GM23338 (cell line): ENCODE measurements at regions not wholly inside any gene's neighbourhood (a gene's known extent, or its start where the extent isn't known, plus 50 kb on each side); places are given as distances from the start of the nearest gene placed in this dataset.

Experiments
- ATAC-seq: fragments of 200-7000 bp; cut with Tn5 transposase; 3 replicates; pipeline ENCODE4 v1.9.1; 2020
- DNase-seq: peaks from one replicate; pipeline ENCODE4 v3.0.0-alpha.2; 2015; ENCODE audit warnings: low spot score
- H2AFZ ChIP-seq: fragments of 200-600 bp; sonication (generic); 2 replicates; pipeline ENCODE4 v1.8.0; 2016; ENCODE audit warnings: antibody characterized with exemption, mild to moderate bottlenecking, moderate library complexity
- H3F3A ChIP-seq: fragments of 200-600 bp; sonication (generic); replicated peaks from 2 replicates; pipeline ENCODE4 v1.8.0; 2017; ENCODE audit warnings: antibody characterized with exemption, mixed run types, low read depth
- H3K27ac ChIP-seq: fragments of 200-600 bp; sonication (generic); 2 replicates; pipeline ENCODE4 v1.6.1; 2016; ENCODE audit warnings: low read depth
- H3K27me3 ChIP-seq: fragments of 200-600 bp; sonication (generic); 2 replicates; pipeline ENCODE4 v1.8.0; 2016; ENCODE audit warnings: mild to moderate bottlenecking, mixed run types, moderate library complexity; ENCODE audit not compliant: insufficient read depth
- H3K36me3 ChIP-seq: fragments of 200-600 bp; sonication (generic); 2 replicates; pipeline ENCODE4 v1.8.0; 2016; ENCODE audit warnings: mild to moderate bottlenecking; ENCODE audit not compliant: insufficient read depth
- H3K4me1 ChIP-seq: fragments of 200-600 bp; sonication (generic); 2 replicates; pipeline ENCODE4 v1.8.0; 2016; ENCODE audit warnings: mild to moderate bottlenecking, moderate library complexity; ENCODE audit not compliant: insufficient read depth
- H3K4me2 ChIP-seq: fragments of 200-600 bp; sonication (generic); 2 replicates; pipeline ENCODE4 v1.7.1; 2017; ENCODE audit warnings: mixed run types
- H3K4me3 ChIP-seq: fragments of 200-600 bp; sonication (generic); 2 replicates; pipeline ENCODE4 v1.6.1; 2016; ENCODE audit warnings: mixed run types
- H3K79me2 ChIP-seq: fragments of 200-600 bp; sonication (generic); replicated peaks from 2 replicates; pipeline ENCODE4 v1.8.0; 2017; ENCODE audit warnings: mild to moderate bottlenecking; ENCODE audit not compliant: insufficient read depth
- H3K9me2 ChIP-seq: fragments of 200-600 bp; sonication (generic); 2 replicates; pipeline ENCODE4 v1.8.0; 2017; ENCODE audit not compliant: insufficient read depth
- H4K20me1 ChIP-seq: fragments of 200-600 bp; sonication (generic); replicated peaks from 2 replicates; pipeline ENCODE4 v1.8.0; 2017; ENCODE audit warnings: mild to moderate bottlenecking; ENCODE audit not compliant: insufficient read depth
- H3K27ac Mint-ChIP-seq: 2 replicates; pipeline ENCODE4 v1.8.0; 2020; ENCODE audit warnings: inconsistent platforms, mild to moderate bottlenecking, moderate library complexity, mixed read lengths
- H3K27me3 Mint-ChIP-seq: 3 replicates; pipeline ENCODE4 v1.8.0; 2022; ENCODE audit warnings: low read depth, mild to moderate bottlenecking, moderate library complexity, mixed read lengths, inconsistent platforms; ENCODE audit not compliant: insufficient read depth, poor library complexity
- H3K36me3 Mint-ChIP-seq: 3 replicates; pipeline ENCODE4 v1.8.0; 2021; ENCODE audit warnings: low read depth, mild to moderate bottlenecking, inconsistent platforms, moderate library complexity, mixed read lengths
- H3K4me1 Mint-ChIP-seq: 3 replicates; pipeline ENCODE4 v1.8.0; 2020; ENCODE audit warnings: mild to moderate bottlenecking, inconsistent platforms, mixed read lengths
- H3K4me3 Mint-ChIP-seq: 3 replicates; pipeline ENCODE4 v1.8.0; 2021; ENCODE audit warnings: moderate library complexity, mild to moderate bottlenecking, inconsistent platforms, mixed read lengths
- H3K9me3 Mint-ChIP-seq: 3 replicates; pipeline ENCODE4 v1.8.0; 2020; ENCODE audit warnings: moderate library complexity, mild to moderate bottlenecking, inconsistent platforms, mixed read lengths
- CREB1 ChIP-seq: fragments of 250-450 bp; sonication (Bioruptor Pico); IDR thresholded peaks from 2 replicates; pipeline ENCODE4 v1.5.0; 2020; ENCODE audit warnings: low read depth, mild to moderate bottlenecking, moderate library complexity
- EZH2 ChIP-seq: fragments of 200-600 bp; sonication (generic); IDR thresholded peaks from one replicate; pipeline ENCODE4 v1.8.0; 2017; ENCODE audit warnings: antibody characterized with exemption, mild to moderate bottlenecking, low read depth; ENCODE audit not compliant: unreplicated experiment
- EZH2phosphoT487 ChIP-seq: fragments of 200-600 bp; sonication (generic); IDR thresholded peaks from one replicate; pipeline ENCODE4 v1.8.1; 2018; ENCODE audit warnings: antibody characterized with exemption; ENCODE audit not compliant: unreplicated experiment
- JUNB ChIP-seq: IDR thresholded peaks from one replicate; pipeline ENCODE4 v1.6.1; 2016; ENCODE audit warnings: antibody characterized with exemption; ENCODE audit not compliant: unreplicated experiment
- NANOG ChIP-seq: IDR thresholded peaks from 2 replicates; pipeline ENCODE4 v1.6.1; 2016; ENCODE audit warnings: antibody characterized with exemption, borderline replicate concordance
- POLR2AphosphoS5 ChIP-seq: IDR thresholded peaks from 2 replicates; pipeline ENCODE4 v1.6.1; 2016; ENCODE audit warnings: antibody characterized with exemption, low read depth
- STAT1 ChIP-seq: IDR thresholded peaks from one replicate; pipeline ENCODE4 v1.6.1; 2016; ENCODE audit warnings: antibody characterized with exemption; ENCODE audit not compliant: unreplicated experiment
- ZNF114 ChIP-seq: fragments of 250-450 bp; sonication (Bioruptor Pico); IDR thresholded peaks from 2 replicates; pipeline ENCODE4 v1.5.0; 2020; ENCODE audit warnings: mild to moderate bottlenecking, moderate library complexity
- ZNF331 ChIP-seq: fragments of 250-450 bp; sonication (Bioruptor Pico); IDR thresholded peaks from 2 replicates; pipeline ENCODE4 v1.5.0; 2020; ENCODE audit warnings: low read depth, mild to moderate bottlenecking, moderate library complexity
- TF ChIP-seq, protein P1 (sequence below): IDR thresholded peaks from 2 replicates; pipeline ENCODE4 v1.6.1; 2016; ENCODE audit warnings: antibody characterized with exemption
- TF ChIP-seq, protein P2 (sequence below): fragments of 250-450 bp; sonication (Bioruptor Pico); IDR thresholded peaks from 2 replicates; pipeline ENCODE4 v1.5.0; 2020; ENCODE audit warnings: mild to moderate bottlenecking, moderate library complexity
- TF ChIP-seq, protein P3 (sequence below), 2 experiments: fragments of 200-600 bp in 1 of 2; sonication (generic) in 1 of 2; conservative IDR thresholded peaks; 2 replicates each; pipeline versions ENCODE4 v1.5.1 to v1.6.1; 2016 to 2017; ENCODE audit warnings: antibody characterized with exemption in 2 of 2, low read depth in 2 of 2, mild to moderate bottlenecking in 2 of 2, moderate library complexity in 1 of 2
- TF ChIP-seq, protein P4 (sequence below): IDR thresholded peaks from one replicate; pipeline ENCODE4 v1.6.1; 2018; ENCODE audit warnings: antibody characterized with exemption; ENCODE audit not compliant: unreplicated experiment

DNA sequence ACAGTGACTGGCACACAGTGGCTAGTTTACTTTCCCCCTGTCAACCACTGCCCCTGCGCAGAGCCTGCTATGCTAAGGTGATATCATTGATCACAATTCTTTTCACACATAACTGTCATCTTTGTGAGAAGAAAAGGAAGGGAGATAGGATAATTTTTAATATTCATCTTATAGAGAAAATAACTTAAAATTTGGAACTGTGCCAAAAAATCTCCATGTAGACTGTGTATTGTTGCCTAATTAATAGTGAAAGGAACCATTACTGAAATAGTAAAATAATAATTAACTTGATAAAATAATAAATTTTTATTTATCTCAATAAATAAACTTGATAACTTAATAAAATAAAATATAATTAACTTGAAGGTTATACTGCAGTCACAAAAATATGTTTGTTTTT is 1069.4 kb downstream of the C4orf33 start:
- Histone ChIP-seq H3K9me2 (no peaks in the 10 kb centered on the region), H4K20me1 (no peaks in the 10 kb centered on the region), H3K4me1 (no peaks in the 10 kb centered on the region), H3K4me2 (no peak overlapping the region), H3K27me3 (no peaks in the 10 kb centered on the region), H3K4me3 (no peak overlapping the region), H3K36me3 (no peaks in the 10 kb centered on the region), H3K27ac (no peak overlapping the region), H2AFZ (no peak overlapping the region), H3K79me2 (no peaks in the 10 kb centered on the region), H3F3A (no peaks in the 10 kb centered on the region)
- peaks cover under 1% of the 10 kb centered on the region; the same call in 1 of the 3 replicates for H3K36me3 Mint-ChIP-seq
- ATAC-seq (no peak), DNase-seq (no peak)
- H3K27me3 Mint-ChIP-seq, result peaks cover 3% of the 10 kb centered on the region
- H3K27ac Mint-ChIP-seq, result no peak overlapping the region
- H3K4me1 Mint-ChIP-seq, result peaks cover 6% of the 10 kb centered on the region
- H3K9me3 Mint-ChIP-seq, result peaks cover 1% of the 10 kb centered on the region; the same call in 2 of the 3 replicates
- TF ChIP-seq CREB1 (CRISPR knock-in tag) (no peak), ZNF331 (CRISPR knock-in tag) (no peak), POLR2AphosphoS5 (no peak), NANOG (no peak), EZH2 (no peak), ZNF114 (CRISPR knock-in tag) (no peak), JUNB (no peak), STAT1 (no peak), EZH2phosphoT487 (no peak)
- TF ChIP-seq, protein P1, sequence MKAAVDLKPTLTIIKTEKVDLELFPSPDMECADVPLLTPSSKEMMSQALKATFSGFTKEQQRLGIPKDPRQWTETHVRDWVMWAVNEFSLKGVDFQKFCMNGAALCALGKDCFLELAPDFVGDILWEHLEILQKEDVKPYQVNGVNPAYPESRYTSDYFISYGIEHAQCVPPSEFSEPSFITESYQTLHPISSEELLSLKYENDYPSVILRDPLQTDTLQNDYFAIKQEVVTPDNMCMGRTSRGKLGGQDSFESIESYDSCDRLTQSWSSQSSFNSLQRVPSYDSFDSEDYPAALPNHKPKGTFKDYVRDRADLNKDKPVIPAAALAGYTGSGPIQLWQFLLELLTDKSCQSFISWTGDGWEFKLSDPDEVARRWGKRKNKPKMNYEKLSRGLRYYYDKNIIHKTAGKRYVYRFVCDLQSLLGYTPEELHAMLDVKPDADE, result no peak
- TF ChIP-seq, protein P2, sequence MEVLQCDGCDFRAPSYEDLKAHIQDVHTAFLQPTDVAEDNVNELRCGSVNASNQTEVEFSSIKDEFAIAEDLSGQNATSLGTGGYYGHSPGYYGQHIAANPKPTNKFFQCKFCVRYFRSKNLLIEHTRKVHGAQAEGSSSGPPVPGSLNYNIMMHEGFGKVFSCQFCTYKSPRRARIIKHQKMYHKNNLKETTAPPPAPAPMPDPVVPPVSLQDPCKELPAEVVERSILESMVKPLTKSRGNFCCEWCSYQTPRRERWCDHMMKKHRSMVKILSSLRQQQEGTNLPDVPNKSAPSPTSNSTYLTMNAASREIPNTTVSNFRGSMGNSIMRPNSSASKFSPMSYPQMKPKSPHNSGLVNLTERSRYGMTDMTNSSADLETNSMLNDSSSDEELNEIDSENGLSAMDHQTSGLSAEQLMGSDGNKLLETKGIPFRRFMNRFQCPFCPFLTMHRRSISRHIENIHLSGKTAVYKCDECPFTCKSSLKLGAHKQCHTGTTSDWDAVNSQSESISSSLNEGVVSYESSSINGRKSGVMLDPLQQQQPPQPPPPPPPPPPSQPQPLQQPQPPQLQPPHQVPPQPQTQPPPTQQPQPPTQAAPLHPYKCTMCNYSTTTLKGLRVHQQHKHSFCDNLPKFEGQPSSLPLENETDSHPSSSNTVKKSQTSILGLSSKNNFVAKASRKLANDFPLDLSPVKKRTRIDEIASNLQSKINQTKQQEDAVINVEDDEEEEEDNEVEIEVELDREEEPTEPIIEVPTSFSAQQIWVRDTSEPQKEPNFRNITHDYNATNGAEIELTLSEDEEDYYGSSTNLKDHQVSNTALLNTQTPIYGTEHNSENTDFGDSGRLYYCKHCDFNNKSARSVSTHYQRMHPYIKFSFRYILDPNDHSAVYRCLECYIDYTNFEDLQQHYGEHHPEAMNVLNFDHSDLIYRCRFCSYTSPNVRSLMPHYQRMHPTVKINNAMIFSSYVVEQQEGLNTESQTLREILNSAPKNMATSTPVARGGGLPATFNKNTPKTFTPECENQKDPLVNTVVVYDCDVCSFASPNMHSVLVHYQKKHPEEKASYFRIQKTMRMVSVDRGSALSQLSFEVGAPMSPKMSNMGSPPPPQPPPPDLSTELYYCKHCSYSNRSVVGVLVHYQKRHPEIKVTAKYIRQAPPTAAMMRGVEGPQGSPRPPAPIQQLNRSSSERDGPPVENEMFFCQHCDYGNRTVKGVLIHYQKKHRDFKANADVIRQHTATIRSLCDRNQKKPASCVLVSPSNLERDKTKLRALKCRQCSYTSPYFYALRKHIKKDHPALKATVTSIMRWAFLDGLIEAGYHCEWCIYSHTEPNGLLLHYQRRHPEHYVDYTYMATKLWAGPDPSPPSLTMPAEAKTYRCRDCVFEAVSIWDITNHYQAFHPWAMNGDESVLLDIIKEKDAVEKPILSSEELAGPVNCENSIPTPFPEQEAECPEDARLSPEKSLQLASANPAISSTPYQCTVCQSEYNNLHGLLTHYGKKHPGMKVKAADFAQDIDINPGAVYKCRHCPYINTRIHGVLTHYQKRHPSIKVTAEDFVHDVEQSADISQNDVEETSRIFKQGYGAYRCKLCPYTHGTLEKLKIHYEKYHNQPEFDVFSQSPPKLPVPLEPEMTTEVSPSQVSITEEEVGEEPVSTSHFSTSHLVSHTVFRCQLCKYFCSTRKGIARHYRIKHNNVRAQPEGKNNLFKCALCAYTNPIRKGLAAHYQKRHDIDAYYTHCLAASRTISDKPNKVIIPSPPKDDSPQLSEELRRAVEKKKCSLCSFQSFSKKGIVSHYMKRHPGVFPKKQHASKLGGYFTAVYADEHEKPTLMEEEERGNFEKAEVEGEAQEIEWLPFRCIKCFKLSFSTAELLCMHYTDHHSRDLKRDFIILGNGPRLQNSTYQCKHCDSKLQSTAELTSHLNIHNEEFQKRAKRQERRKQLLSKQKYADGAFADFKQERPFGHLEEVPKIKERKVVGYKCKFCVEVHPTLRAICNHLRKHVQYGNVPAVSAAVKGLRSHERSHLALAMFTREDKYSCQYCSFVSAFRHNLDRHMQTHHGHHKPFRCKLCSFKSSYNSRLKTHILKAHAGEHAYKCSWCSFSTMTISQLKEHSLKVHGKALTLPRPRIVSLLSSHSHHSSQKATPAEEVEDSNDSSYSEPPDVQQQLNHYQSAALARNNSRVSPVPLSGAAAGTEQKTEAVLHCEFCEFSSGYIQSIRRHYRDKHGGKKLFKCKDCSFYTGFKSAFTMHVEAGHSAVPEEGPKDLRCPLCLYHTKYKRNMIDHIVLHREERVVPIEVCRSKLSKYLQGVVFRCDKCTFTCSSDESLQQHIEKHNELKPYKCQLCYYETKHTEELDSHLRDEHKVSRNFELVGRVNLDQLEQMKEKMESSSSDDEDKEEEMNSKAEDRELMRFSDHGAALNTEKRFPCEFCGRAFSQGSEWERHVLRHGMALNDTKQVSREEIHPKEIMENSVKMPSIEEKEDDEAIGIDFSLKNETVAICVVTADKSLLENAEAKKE, result no peak
- TF ChIP-seq, protein P3, sequence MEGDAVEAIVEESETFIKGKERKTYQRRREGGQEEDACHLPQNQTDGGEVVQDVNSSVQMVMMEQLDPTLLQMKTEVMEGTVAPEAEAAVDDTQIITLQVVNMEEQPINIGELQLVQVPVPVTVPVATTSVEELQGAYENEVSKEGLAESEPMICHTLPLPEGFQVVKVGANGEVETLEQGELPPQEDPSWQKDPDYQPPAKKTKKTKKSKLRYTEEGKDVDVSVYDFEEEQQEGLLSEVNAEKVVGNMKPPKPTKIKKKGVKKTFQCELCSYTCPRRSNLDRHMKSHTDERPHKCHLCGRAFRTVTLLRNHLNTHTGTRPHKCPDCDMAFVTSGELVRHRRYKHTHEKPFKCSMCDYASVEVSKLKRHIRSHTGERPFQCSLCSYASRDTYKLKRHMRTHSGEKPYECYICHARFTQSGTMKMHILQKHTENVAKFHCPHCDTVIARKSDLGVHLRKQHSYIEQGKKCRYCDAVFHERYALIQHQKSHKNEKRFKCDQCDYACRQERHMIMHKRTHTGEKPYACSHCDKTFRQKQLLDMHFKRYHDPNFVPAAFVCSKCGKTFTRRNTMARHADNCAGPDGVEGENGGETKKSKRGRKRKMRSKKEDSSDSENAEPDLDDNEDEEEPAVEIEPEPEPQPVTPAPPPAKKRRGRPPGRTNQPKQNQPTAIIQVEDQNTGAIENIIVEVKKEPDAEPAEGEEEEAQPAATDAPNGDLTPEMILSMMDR (conservative IDR thresholded peaks at IDR 0.05; ENCODE audit: low read depth in 2 of 2), result no peak
- TF ChIP-seq, protein P4, sequence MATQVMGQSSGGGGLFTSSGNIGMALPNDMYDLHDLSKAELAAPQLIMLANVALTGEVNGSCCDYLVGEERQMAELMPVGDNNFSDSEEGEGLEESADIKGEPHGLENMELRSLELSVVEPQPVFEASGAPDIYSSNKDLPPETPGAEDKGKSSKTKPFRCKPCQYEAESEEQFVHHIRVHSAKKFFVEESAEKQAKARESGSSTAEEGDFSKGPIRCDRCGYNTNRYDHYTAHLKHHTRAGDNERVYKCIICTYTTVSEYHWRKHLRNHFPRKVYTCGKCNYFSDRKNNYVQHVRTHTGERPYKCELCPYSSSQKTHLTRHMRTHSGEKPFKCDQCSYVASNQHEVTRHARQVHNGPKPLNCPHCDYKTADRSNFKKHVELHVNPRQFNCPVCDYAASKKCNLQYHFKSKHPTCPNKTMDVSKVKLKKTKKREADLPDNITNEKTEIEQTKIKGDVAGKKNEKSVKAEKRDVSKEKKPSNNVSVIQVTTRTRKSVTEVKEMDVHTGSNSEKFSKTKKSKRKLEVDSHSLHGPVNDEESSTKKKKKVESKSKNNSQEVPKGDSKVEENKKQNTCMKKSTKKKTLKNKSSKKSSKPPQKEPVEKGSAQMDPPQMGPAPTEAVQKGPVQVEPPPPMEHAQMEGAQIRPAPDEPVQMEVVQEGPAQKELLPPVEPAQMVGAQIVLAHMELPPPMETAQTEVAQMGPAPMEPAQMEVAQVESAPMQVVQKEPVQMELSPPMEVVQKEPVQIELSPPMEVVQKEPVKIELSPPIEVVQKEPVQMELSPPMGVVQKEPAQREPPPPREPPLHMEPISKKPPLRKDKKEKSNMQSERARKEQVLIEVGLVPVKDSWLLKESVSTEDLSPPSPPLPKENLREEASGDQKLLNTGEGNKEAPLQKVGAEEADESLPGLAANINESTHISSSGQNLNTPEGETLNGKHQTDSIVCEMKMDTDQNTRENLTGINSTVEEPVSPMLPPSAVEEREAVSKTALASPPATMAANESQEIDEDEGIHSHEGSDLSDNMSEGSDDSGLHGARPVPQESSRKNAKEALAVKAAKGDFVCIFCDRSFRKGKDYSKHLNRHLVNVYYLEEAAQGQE, result no peak
- no peak overlapping the region for H3K4me3 Mint-ChIP-seq
